Right renal pelvis (tissue), 4 donors: ENCODE measurements at regions not wholly inside any gene's neighbourhood (a gene's known extent, or its start where the extent isn't known, plus 50 kb on each side); places are given as distances from the start of the nearest gene placed in this dataset.

Experiments
- DNase-seq, 4 donors: peaks; one replicate each; pipeline ENCODE4 v3.0.0-alpha.2; 2013; ENCODE audit warnings: low read depth in 4 of 4, low spot score in 3 of 4, missing footprints in 1 of 4

DNA sequence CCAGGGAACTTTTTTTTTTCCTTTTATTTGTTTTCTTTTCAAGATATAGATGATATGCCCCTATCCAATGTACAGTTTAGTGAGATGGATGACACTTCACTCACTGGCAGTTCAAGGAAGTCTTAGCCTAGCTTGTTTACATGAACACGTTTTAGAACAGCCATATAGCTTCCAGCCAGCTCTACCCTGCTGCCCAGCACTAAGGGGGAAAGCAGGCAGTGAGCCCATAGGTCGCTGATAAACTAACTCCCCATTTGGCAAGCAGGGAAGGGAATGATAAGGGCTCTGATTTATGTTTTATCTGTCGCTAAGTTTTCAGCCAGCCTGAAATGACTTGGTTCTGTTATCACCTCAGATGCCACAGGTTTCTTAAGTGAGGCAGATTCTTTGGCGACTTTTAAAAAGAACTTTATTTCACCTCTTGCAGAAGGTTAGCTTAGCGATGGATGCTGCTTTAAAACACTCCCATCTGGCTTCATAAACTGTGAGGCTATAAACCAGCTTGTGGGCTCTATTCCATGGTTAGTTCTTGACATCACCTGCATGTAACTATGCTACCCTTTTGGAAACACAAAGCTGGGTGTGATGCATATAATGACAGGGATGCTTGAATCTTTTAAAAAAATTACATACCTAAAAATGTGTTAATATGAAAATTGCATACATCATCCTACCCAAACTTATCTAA lies 348.4 kb downstream of the FBXO8 start:
- DNase-seq = no peak

DNA sequence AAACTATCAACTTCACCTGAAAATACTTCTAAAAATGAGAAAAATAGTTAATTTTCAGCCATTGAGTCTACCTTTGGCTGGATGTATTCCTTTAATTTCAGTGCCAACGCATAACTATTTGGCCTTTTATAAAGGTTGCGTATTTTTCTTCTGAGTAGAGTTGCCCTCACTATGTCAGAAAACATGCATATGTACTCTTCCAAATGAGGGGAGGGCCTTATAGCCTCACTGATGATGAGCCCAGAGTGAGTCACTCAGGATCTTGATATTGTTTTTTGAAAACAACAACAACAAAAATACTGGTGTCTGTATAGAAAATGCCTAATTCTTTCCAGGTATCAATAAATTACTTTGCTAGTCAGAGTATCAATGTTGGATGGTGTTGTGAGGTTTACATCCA lies 349.3 kb downstream of the FBXO8 start:
- no peak for DNase-seq

DNA sequence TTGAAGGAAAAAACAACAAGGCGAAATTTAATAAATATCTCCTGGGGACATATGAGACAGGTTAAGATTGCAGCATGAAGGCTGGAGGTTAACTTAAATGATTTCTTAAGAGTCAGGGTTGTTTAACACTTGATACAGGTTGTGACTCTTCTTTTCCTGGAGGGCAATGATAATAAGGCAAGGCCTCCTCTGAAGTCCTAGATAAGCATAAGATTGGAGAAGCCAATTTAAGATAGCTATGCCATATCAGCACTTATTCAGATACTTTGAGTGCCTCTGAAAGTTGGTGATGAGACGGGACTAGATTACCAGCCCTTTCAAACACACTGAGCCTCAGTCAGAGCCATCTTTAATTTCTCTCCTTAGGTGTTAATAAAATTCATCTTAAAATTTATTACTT lies 350.8 kb downstream of the FBXO8 start:
- DNase-seq = no peak

DNA sequence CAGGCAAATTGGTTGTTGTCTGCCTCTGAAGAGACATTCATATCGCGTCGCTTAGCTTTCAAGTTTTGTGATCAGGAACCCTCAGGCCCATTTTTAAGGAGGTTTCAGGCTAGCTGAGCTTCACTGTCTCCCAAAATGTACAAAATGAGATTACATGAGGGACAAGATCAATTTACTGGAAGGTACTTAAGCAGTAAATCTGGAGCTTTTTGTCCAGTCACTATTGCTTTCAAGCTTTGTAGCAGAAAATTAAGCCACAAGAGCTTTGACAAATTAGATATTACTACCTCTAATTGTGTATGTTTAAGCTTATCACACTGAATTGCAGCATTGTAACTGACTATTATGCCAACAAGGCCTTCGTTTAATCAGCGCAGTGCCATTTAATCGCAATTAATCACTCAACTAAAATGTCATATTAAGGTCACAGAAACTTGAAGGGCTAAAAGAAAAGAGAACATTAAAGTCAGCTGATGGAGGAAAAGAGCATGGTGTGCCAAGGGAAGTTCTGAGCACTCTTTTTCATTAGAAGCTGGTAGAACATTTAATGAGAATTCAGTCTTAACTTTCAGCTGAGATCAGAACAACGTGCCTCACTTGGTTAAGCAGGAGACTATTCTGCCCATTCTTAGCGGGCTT lies 353.0 kb downstream of the FBXO8 start:
- no peak for DNase-seq

DNA sequence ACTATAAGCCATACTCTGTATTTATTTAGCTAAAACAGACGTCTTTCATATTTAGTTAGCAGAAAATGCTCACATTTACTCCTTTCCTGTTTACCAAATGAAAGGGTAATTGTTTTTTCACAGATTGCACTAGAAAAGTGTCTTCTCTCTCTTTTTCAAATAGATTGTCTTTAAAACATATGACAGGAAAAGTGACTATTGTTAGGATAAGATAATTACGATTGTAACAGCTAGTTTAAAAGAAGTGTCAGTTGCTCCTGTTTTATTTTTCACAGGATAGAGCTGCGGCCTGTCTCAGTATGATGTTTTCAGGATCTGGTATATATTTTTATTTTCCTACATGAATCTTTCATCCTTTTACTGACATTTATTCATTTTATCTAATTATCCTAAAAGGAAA lies 353.5 kb downstream of the FBXO8 start:
- no peak for DNase-seq

DNA sequence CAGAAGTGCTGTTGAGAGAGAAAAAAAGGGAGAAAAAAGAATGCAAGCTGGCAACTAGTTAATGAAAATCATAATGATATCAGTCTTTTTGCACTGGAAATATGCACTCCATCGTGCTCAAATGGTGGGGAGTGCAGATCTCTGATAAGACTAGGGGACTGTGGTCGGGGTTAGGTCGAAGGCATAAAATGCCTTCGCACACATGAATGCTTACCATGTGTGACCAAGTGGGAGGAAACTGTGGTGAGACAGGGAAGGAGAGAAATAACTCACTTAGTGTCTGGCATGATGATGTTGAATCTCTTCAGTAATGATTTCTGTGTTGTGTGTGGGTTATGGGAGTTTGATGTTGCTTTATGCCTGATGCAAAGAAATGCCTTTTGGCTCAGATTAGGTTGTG lies 358.9 kb downstream of the FBXO8 start:
- no peak for DNase-seq

DNA sequence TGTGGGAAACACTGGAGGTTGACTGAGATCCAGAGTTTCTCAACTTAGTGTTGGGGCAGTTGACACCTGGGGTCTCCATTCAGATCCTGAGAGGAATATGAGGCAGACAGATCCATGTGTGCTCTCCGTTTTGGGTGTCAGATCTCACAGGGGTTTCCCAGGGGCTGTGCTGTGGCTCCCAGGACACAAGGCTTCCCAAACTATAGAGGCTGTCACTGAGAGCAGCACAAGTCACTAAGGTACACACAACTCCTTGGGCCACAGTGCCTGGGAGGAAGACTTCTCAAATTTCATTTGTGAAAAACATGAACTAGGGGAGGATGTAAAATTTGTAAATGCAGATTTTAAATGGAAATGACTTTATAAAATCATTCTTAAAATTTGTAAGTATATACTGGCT lies 363.6 kb downstream of the FBXO8 start:
- DNase-seq = no peak

DNA sequence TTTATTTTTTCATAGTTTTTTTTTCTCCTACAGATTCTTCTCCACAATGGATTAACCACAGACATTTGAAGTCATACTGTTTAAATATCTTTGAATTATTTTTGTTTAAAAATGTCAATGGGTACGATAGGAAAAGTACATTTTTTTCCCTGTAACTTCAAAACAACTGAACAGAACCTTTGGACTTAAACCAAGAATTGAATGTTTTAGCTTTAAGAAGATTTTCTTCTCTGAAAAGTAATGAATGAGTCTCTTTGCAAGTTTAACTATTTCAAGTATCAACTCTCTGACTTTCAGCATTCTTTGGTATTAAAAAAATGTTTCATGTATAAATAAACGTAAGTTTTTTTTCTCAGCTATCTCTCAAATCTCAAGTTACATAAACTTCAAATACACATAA lies 364.3 kb downstream of the FBXO8 start:
- no peak for DNase-seq

DNA sequence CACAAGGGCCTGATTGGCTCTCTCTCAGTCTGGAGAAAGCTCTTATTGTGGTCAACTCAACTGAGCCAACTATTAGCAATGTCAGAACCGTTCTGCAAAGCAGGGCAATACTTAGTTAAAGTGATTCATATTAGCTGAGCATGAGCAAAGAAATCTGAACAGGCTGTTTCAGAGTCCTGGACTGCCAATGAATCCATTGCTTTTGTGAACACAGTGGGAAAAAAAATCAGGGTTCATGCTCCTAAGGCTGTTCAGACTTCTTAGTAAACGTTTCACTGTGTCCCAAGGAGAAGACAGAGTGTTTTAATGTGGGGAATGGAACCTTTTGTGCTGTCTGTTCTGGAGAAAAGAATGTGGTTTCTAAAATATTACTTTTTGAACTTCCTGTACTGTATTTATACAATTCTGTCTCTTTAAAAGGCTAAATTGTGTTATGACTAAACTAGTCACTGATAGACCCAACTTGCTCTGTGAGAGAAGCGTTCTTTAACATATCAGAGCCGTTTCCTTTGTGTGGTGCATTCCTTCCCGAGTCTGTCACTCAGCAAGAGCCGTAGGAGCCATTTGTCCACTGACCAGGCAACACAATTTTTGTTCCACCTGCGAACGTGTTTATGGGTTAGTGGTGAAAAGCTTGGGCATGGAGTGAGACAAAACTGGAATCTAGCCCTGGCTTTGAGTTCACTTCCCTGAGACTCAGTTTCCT lies 366.1 kb downstream of the FBXO8 start:
- no peak for DNase-seq

DNA sequence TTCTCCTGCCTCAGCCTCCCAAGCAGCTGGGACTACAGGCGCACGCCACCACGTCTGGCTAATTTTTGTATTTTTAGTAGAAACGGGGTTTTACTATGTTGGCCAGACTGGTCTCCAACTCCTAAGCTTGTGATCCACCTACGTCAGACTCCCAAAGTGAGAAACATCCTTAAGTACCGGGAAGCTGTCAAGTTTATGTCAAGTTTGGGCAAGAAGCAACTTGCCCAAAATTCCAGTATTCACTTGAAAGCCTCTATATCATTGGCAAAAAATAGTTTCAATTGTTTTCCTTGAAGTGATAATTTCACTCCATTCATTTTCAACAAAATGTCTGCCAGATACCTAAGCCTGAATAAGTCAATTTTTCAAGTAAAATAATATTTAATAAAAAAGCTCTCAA lies 370.0 kb downstream of the FBXO8 start:
- no peak for DNase-seq

DNA sequence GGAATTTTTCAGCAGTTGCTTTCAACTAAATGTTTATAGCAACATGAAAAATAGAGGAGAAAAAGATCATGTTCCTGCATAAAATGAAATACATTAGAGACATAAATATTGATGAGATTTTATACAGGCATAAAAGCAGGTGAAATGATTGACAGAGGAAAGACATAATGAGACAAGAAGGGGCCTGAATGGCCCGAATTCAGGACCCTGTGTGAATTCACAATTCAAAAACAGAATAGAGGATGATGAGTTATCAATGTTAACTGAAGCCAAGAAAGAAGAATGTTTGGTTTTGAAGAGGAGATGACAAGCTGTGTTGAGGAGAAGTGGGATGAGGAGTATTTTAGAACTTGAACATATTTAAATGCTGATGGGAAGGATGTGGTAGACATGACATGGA lies 371.1 kb downstream of the FBXO8 start:
- no peak for DNase-seq

DNA sequence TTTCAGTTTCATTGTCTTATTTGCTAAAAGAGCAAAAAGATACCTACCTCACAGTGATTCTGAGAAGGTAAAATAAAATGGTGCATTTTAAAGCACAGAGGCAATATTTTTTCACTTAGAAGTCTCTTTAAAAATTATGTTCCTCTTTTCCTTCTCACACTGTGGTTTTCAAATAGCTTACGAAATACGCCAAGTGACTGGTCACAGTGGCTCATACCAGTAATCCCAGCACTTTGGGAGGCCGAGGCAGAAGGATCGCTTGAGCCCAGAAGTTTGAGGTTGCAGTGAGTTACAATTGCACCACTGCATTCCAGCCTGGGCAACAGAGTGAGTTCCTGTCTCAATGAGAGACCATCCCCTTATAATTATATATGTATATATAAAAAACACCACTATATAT lies 372.6 kb downstream of the FBXO8 start:
- DNase-seq = no peak

DNA sequence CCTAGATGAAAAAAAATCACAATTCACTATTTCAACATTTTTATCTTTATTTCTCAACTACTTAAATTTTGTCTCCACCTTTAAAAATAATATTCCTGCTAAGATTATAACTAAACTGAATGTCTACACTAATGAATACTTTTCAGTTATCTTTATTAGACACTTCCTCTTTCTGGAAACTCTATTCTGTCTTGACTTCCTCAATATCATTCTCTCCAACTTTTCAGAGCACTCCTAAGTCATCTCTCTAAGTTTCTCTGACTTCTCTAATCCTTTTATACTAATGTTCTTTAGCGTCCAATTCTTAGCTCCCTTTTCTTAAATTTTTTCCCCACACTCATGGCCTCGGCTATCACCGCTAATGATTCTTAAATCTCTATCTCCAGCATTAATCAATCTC lies 374.2 kb downstream of the FBXO8 start:
- no peak for DNase-seq

DNA sequence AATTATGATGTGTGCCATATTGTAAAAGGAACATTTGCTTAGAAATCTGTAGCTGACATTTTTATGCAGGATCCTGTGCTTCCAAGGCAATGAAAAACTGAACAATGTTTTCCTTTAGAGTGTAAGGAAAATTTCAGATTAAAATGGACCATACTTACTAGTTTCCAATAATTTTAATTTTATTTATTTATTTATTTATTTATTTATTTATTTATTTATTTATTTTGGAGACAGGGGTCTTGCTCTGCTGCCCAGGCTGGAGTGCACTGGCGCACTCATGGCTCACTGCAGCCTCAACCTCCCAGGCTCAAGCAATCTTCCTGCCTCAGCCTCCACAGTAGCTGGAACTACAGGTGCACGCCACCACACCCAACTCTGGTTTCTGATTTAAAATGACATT lies 369.8 kb upstream of the HAND2 start:
- no peak for DNase-seq

DNA sequence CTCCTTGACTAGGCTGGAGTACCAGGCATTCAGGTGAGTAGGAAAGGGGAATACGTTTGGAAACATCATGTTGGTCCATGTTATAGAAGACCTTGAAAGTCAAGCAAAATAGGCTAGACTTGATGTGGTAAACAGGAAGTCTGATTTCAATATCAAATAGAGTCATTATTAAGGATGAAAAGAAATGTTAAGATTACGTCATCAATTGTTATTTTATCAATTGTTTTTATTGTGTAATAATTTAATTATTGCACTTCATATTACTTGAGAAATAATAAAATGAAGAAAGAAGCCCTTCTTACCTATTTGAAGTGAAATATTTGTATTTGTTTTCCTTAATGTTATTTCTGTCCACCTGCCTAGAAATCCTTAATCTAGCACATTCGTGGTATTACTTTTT lies 361.0 kb upstream of the HAND2 start:
- DNase-seq = no peak

DNA sequence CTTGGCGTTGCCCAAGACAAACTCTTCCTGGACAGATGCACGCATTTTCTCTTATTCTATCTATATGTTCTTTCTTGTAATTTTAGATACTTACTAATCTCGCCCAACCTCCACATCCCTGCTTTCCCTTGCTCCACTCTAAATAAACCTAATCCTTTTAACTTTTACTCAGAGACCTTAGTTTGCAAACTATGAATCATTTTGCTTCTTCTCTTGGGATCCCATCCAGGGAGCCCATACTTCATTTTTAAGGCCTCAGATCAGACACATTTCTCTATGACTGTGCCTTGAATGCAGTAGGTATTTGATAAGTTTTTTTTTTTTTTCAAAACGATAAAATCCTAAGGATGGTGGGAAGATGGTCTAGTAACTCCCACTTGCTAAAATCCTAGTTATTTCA lies 353.8 kb upstream of the HAND2 start:
- DNase-seq = no peak

DNA sequence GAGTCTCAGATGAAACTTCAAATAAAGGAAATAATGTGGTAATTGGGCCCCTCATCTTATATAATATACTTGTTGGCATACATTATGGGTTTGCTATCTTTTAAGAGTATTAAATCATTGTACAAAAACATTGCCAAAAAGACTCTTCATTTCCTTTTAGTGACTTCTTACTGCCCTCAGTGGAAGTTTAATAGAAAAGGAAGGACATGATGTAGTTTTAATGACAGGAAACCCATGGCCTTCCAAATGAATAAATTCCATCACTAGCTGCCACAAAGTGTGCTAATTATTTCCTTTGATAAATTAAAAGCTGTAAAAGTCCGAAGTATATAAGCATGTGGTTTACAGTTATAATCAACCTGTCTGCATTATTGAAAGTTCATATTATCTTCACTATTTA lies 350.9 kb upstream of the HAND2 start:
- DNase-seq = no peak

DNA sequence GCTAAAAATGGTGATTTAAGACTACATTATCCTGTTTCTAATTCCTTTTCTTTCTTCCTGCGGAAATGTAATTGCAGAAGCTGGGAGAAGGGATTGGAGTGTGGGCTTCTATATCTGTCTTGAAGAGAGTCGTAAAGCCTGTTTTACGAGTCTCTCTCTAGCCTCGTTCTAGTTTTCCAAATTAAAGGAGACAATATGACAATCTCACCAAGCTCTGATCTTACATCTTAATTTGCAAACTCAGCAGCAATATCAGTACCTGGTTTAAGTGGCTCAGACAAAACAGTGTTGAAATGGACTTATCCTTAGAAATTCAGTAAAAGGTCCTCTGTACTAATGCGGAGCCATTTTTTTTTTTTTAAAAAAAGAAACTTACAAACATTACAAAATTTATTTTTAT lies 349.5 kb upstream of the HAND2 start:
- DNase-seq = no peak

DNA sequence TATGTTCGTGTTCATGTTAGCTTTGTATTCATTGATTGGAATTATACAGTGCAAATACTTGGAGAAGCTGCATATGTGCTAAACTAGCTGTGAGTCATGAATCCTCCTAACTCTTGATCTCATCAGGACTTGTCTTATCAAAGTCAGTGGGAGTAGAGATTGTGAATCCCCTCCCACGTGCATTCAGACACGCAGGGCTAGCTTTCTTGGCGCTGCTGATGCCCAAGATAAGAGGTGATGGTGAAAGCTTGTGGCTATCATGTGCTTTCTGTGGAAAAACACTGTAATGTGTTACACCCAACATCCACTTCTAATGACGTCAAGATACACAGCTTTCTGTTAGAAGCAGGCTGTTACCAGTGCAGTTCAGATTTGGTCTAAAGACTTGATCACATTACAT lies 348.7 kb upstream of the HAND2 start:
- no peak for DNase-seq

DNA sequence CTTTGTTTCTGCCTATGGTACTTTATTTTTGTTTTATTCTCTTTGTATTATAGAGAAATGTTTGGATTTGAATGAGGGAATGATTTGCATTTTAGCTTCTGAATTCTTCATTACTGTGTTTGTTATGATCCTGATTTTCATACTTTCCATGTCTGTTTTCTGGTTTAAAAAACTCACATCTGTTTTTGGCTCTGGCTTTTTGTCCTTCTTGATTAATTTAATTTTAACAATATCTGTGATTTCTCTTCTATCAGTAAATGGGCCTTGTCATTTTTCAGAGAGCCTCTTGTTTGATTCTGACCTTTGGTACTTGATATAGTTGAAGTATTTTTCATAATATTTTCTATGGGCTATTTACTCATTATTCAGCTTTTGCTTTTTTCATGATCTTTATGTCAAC lies 341.6 kb upstream of the HAND2 start:
- DNase-seq = no peak

DNA sequence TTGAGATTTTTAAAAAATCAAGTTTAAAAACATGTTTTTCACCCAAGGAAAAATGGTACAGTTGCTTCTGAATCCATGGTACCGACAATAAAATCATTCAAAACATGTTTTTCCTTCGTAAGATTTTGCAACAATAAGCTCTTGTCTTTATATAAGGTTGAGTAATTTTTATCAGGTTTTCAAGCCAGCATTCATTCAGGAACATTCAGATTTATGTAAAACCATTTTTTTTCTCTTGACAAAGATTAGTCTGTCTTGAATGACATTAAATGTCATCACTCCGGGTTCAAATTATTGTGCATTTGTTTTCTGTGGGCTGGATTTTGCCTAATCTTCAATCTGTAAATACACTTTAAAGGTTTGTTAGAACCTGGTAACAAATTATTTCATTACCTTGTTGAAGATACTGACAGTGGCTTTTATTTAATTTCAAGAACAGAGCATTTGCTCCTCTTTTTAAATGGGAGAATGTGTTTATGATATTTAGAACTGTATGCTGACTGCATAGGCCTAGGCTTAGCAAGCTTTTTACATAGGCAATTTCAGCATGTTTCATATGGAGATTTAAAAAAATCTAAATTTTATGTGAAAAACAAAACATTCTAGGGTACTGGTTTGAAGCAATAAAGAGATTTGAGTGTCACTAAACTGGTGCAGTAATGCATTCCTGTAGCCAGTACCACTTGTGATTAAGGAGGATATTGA lies 336.4 kb upstream of the HAND2 start:
- DNase-seq = no peak

DNA sequence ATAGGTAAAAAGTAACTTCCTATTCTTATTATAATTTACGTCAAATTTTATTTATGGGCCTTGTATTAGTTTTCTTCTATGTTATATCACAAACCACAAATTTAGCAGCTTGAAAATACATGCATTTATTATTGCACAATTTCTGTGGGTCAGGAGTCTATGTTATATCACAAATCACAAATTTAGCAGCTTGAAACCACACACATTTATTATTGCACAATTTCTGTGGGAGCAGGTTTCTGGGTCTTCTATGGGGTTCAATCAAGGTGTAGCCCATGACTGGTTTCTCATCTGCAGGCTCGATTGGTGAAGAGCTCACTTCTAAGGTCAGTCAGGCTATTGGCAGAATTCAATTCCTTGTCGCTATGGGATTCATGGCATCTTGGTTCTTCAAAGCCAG lies 332.7 kb upstream of the HAND2 start:
- DNase-seq = no peak
